ENCODE measurements at regions not wholly inside any gene's neighbourhood (a gene's known extent, or its start where the extent isn't known, plus 50 kb on each side); places are given as distances from the start of the nearest gene placed in this dataset.

- H3K36me3 ChIP-seq (ENCODE audit: low read depth) = no peaks in the 10 kb centered on the region
- H3K27me3 ChIP-seq (ENCODE audit: insufficient read depth, low read depth) = peaks cover 98% of the 10 kb centered on the region
- intact Hi-C loops (cut with micrococcal nuclease; ENCODE audit: unreplicated experiment) = no loop called here
- H3F3A ChIP-seq (ENCODE audit: insufficient read depth, low read depth) = no peaks in the 10 kb centered on the region
- H3K4me3 ChIP-seq = no peak overlapping the region
- ChIA-PET POLR2A (ENCODE audit: unreplicated experiment) (no interaction called here), CTCF (no interaction called here)
- H3K9me2 ChIP-seq (ENCODE audit: insufficient read depth) = no peaks in the 10 kb centered on the region
- H3K79me2 ChIP-seq (ENCODE audit: low read depth) = no peaks in the 10 kb centered on the region
- no peak overlapping the region for H3K27ac ChIP-seq
- no peak overlapping the region for H2AFZ ChIP-seq
- BruUV-seq (replicated peaks) = no TSS peak
- no peaks in the 10 kb centered on the region for H3K4me1 ChIP-seq (replicated peaks; ENCODE audit: insufficient read depth)
- DNase-seq = no peak
- no peaks in the 10 kb centered on the region for H4K20me1 ChIP-seq (ENCODE audit: insufficient read depth)
- H3K9me3 ChIP-seq (ENCODE audit: insufficient read depth, low read depth) = no peaks in the 10 kb centered on the region
- no peak overlapping the region for H3K4me2 ChIP-seq
- TF ChIP-seq CTCF (conservative IDR thresholded peaks at IDR 0.05) = no peak
- no peak for TF ChIP-seq EZH2 (IDR thresholded peaks at IDR 0.05; ENCODE audit: low read depth)
These were observed 66.7 kb upstream of the FOXF1 start for GRCh38 chr16:86443508-86444147.

GRCh38 chr16:86444261-86444660 lies 66.1 kb upstream of the FOXF1 start:
- H3K4me2 ChIP-seq = no peak overlapping the region
- no peak for DNase-seq
- no peak overlapping the region for H3K4me3 ChIP-seq
- H3K36me3 ChIP-seq (ENCODE audit: low read depth) = no peaks in the 10 kb centered on the region
- H3F3A ChIP-seq (ENCODE audit: insufficient read depth, low read depth) = no peaks in the 10 kb centered on the region
- H3K79me2 ChIP-seq (ENCODE audit: low read depth) = no peaks in the 10 kb centered on the region
- no TSS peak for BruUV-seq (replicated peaks)
- no peaks in the 10 kb centered on the region for H3K4me1 ChIP-seq (replicated peaks; ENCODE audit: insufficient read depth)
- POLR2A ChIA-PET (ENCODE audit: unreplicated experiment) = no interaction called here
- intact Hi-C loops (cut with micrococcal nuclease; ENCODE audit: unreplicated experiment) = no loop called here
- H3K27ac ChIP-seq = no peak overlapping the region
- CTCF ChIA-PET = no interaction called here
- no peak overlapping the region for H2AFZ ChIP-seq
- TF ChIP-seq EZH2 (IDR thresholded peaks at IDR 0.05; ENCODE audit: low read depth) (no peak), CTCF (conservative IDR thresholded peaks at IDR 0.05) (no peak)
- peaks cover 98% of the 10 kb centered on the region for H3K27me3 ChIP-seq (ENCODE audit: insufficient read depth, low read depth)
- no peaks in the 10 kb centered on the region for H4K20me1 ChIP-seq (ENCODE audit: insufficient read depth)
- no peaks in the 10 kb centered on the region for H3K9me2 ChIP-seq (ENCODE audit: insufficient read depth)
- H3K9me3 ChIP-seq (ENCODE audit: insufficient read depth, low read depth) = no peaks in the 10 kb centered on the region

GRCh38 chr16:86444661-86445060 lies 65.7 kb upstream of the FOXF1 start:
- H3K4me3 ChIP-seq = no peak overlapping the region
- no peak overlapping the region for H3K4me2 ChIP-seq
- H3K9me2 ChIP-seq (ENCODE audit: insufficient read depth) = no peaks in the 10 kb centered on the region
- no peak overlapping the region for H3K27ac ChIP-seq
- no peak overlapping the region for H2AFZ ChIP-seq
- BruUV-seq (replicated peaks) = no TSS peak
- peaks cover 98% of the 10 kb centered on the region for H3K27me3 ChIP-seq (ENCODE audit: insufficient read depth, low read depth)
- POLR2A ChIA-PET (ENCODE audit: unreplicated experiment) = no interaction called here
- H3K36me3 ChIP-seq (ENCODE audit: low read depth) = no peaks in the 10 kb centered on the region
- no peak for DNase-seq
- no peaks in the 10 kb centered on the region for H3F3A ChIP-seq (ENCODE audit: insufficient read depth, low read depth)
- TF ChIP-seq EZH2 (IDR thresholded peaks at IDR 0.05; ENCODE audit: low read depth) = no peak
- no peak for TF ChIP-seq CTCF (conservative IDR thresholded peaks at IDR 0.05)
- no peaks in the 10 kb centered on the region for H3K4me1 ChIP-seq (replicated peaks; ENCODE audit: insufficient read depth)
- intact Hi-C loops (cut with micrococcal nuclease; ENCODE audit: unreplicated experiment) = no loop called here
- H3K9me3 ChIP-seq (ENCODE audit: insufficient read depth, low read depth) = no peaks in the 10 kb centered on the region
- CTCF ChIA-PET = no interaction called here
- no peaks in the 10 kb centered on the region for H4K20me1 ChIP-seq (ENCODE audit: insufficient read depth)
- no peaks in the 10 kb centered on the region for H3K79me2 ChIP-seq (ENCODE audit: low read depth)

Data from PC-9 (cell line).